Trophoblast cell (in vitro differentiated cells and primary cell): ENCODE measurements at regions not wholly inside any gene's neighbourhood (a gene's known extent, or its start where the extent isn't known, plus 50 kb on each side); places are given as distances from the start of the nearest gene placed in this dataset.

Experiments used
- DNase-seq, 2 donors: peaks; one replicate each; pipeline ENCODE4 v3.0.0-alpha.2; 2016
- H2AFZ ChIP-seq: 2 replicates; pipeline ENCODE4 v1.6.1; 2013; ENCODE audit warnings: low read length, moderate library complexity, mild to moderate bottlenecking; ENCODE audit not compliant: insufficient read depth, poor library complexity
- H2AK5ac ChIP-seq: 2 replicates; pipeline ENCODE4 v1.6.1; 2013; ENCODE audit warnings: mild to moderate bottlenecking, low read length
- H2BK120ac ChIP-seq: 2 replicates; pipeline ENCODE4 v1.6.1; 2013; ENCODE audit warnings: low read length, mild to moderate bottlenecking, moderate library complexity; ENCODE audit not compliant: insufficient read depth, poor library complexity
- H2BK12ac ChIP-seq: 2 replicates; pipeline ENCODE4 v1.6.1; 2013; ENCODE audit warnings: mild to moderate bottlenecking, low read length, moderate library complexity
- H2BK5ac ChIP-seq: 2 replicates; pipeline ENCODE4 v1.6.1; 2013; ENCODE audit warnings: low read length, low read depth, moderate library complexity, mild to moderate bottlenecking; ENCODE audit not compliant: poor library complexity
- H3K14ac ChIP-seq: 2 replicates; pipeline ENCODE4 v1.6.1; 2013; ENCODE audit warnings: mild to moderate bottlenecking, low read length
- H3K18ac ChIP-seq: 2 replicates; pipeline ENCODE4 v1.6.1; 2013; ENCODE audit warnings: mild to moderate bottlenecking, low read length
- H3K23ac ChIP-seq: 2 replicates; pipeline ENCODE4 v1.6.1; 2013; ENCODE audit warnings: low read length
- H3K27ac ChIP-seq: 2 replicates; pipeline ENCODE4 v1.5.1; 2013; ENCODE audit warnings: low read depth, mild to moderate bottlenecking, inconsistent platforms, low read length, moderate library complexity
- H3K27me3 ChIP-seq: 2 replicates; pipeline ENCODE4 v1.6.1; 2013; ENCODE audit warnings: inconsistent platforms, mild to moderate bottlenecking, low read length, moderate library complexity; ENCODE audit not compliant: insufficient read depth
- H3K36me3 ChIP-seq, 2 experiments: 1 replicate in 1 of 2; 2 replicates in 1 of 2; pipeline ENCODE4 v1.6.1; 2013; ENCODE audit warnings: low read length in 2 of 2, mild to moderate bottlenecking in 2 of 2, moderate library complexity in 1 of 2; ENCODE audit not compliant: insufficient read depth in 2 of 2, control insufficient read depth in 1 of 2
- H3K4ac ChIP-seq: 2 replicates; pipeline ENCODE4 v1.6.1; 2013; ENCODE audit warnings: low read depth, mild to moderate bottlenecking, low read length, moderate library complexity
- H3K4me1 ChIP-seq, 2 experiments: 1 replicate in 1 of 2; 2 replicates in 1 of 2; pipeline ENCODE4 v1.6.1; 2013; ENCODE audit warnings: low read length in 2 of 2, mild to moderate bottlenecking in 2 of 2, moderate library complexity in 1 of 2; ENCODE audit not compliant: insufficient read depth in 2 of 2, control insufficient read depth in 1 of 2
- H3K4me2 ChIP-seq: 2 replicates; pipeline ENCODE4 v1.6.1; 2013; ENCODE audit warnings: inconsistent platforms, mild to moderate bottlenecking, low read length, moderate library complexity
- H3K4me3 ChIP-seq: 2 replicates; pipeline ENCODE4 v1.5.1; 2013; ENCODE audit warnings: mild to moderate bottlenecking, low read depth, low read length, inconsistent platforms
- H3K79me1 ChIP-seq: one replicate; pipeline ENCODE4 v1.6.1; 2013; ENCODE audit warnings: low read length
- H3K79me2 ChIP-seq: 2 replicates; pipeline ENCODE4 v1.6.1; 2013; ENCODE audit warnings: low read length, mild to moderate bottlenecking; ENCODE audit not compliant: control insufficient read depth, insufficient read depth, poor library complexity
- H3K9ac ChIP-seq: 2 replicates; pipeline ENCODE4 v1.6.1; 2013; ENCODE audit warnings: mild to moderate bottlenecking, low read length
- H3K9me3 ChIP-seq: 2 replicates; pipeline ENCODE4 v1.6.1; 2013; ENCODE audit warnings: low read depth, mild to moderate bottlenecking, control low read depth, inconsistent platforms, low read length; ENCODE audit not compliant: insufficient read depth
- H4K12ac ChIP-seq: 2 replicates; pipeline ENCODE4 v1.6.1; 2013; ENCODE audit warnings: low read depth, mild to moderate bottlenecking, low read length, moderate library complexity
- H4K8ac ChIP-seq: 2 replicates; pipeline ENCODE4 v1.6.1; 2013; ENCODE audit warnings: low read depth, mild to moderate bottlenecking, low read length, moderate library complexity
- H4K91ac ChIP-seq: one replicate; pipeline ENCODE4 v1.6.1; 2013; ENCODE audit warnings: low read depth, mild to moderate bottlenecking, low read length, moderate library complexity
- WGBS: extraction: QIAGEN DNeasy Blood & Tissue Kit; methylation state at CpG from one replicate; pipeline ENCODE4 v1.1.7; 2013; ENCODE audit warnings: missing lambda C conversion rate; ENCODE audit not compliant: insufficient read length, insufficient coverage; ENCODE audit errors: extremely low coverage; 5-methylcytosine and 5-hydroxymethylcytosine counted together

DNA sequence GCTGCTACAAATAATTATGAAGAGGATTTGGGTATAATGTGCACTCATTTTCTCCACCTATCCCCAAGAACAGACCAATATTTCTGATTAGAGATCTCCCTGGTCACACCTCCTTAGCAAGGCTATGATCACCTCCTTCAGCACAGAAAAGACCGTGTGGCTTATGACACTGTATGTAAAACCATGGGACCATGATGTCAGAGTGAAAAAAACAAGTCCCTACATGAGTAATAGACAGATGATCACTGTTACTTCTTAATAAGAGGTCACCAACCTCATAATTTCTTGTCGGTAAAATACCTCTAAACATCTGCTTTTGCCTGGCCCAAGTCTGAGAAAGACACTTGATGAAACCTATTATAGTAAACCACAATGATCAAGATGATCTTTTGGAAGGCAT, 330.6 kb upstream of the F9 start:
- H3K23ac ChIP-seq = no peak overlapping the region
- H4K91ac ChIP-seq = no peak overlapping the region
- H4K12ac ChIP-seq = no peak overlapping the region
- H4K8ac ChIP-seq = no peak overlapping the region
- no peak overlapping the region for H3K4me3 ChIP-seq
- no peaks in the 10 kb centered on the region for H3K79me1 ChIP-seq
- H3K79me2 ChIP-seq = no peaks in the 10 kb centered on the region
- H3K4me2 ChIP-seq = no peak overlapping the region
- H3K4me1 ChIP-seq = peaks cover 0 to 4% of the 10 kb centered on the region in 2 experiments
- no peak overlapping the region for H3K4ac ChIP-seq
- no CpG with 5 or more reads among the region's 2 CpGs for WGBS
- no peak overlapping the region for H3K27ac ChIP-seq
- no peak overlapping the region for H3K9ac ChIP-seq
- H2BK5ac ChIP-seq = no peak overlapping the region
- no peaks in the 10 kb centered on the region for H3K9me3 ChIP-seq
- H3K36me3 ChIP-seq = no peaks in the 10 kb centered on the region
- H2BK120ac ChIP-seq = no peak overlapping the region
- H3K18ac ChIP-seq = no peak overlapping the region
- H2AFZ ChIP-seq = no peak overlapping the region
- H3K14ac ChIP-seq = no peak overlapping the region
- no peak overlapping the region for H2AK5ac ChIP-seq
- H2BK12ac ChIP-seq = no peak overlapping the region
- DNase-seq = no peak
- peaks cover 7% of the 10 kb centered on the region for H3K27me3 ChIP-seq

DNA sequence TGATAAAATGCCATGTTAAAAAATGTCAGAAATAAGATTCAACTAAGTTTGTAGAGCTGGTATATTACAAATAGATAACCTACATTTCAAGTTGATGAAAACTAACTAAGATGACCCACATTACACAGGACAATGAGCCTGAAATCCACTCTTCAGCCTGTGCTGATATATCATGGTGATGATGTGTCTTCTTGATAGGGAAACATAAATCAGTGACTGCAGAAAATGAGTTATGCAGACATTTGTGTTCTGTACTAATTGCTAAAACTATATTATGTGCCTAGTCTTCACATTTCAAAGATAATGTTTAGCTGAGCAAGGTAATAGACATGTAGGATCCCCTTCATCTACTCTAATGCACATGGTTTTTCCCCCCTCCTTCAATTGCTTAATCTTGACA, 331.6 kb upstream of the F9 start:
- Histone ChIP-seq H2AK5ac (no peak overlapping the region), H3K79me1 (no peaks in the 10 kb centered on the region), H3K27ac (no peak overlapping the region), H2BK5ac (no peak overlapping the region), H4K8ac (no peak overlapping the region), H3K36me3 (no peaks in the 10 kb centered on the region), H3K14ac (no peak overlapping the region), H3K27me3 (peaks cover 10% of the 10 kb centered on the region), H3K23ac (no peak overlapping the region), H2BK120ac (no peak overlapping the region), H3K4me3 (no peak overlapping the region), H2AFZ (no peak overlapping the region), H3K9ac (no peak overlapping the region), H3K18ac (no peak overlapping the region), H4K12ac (no peak overlapping the region), H3K4me2 (no peak overlapping the region), H3K4ac (no peak overlapping the region), H3K9me3 (no peaks in the 10 kb centered on the region), H3K79me2 (no peaks in the 10 kb centered on the region), H4K91ac (no peak overlapping the region), H3K4me1 (peaks cover 0 to 4% of the 10 kb centered on the region in 2 experiments), H2BK12ac (no peak overlapping the region)
- DNase-seq = no peak

GRCh38 chrX:139196890-139197289, 333.6 kb upstream of the F9 start:
- H3K9ac ChIP-seq = no peak overlapping the region
- peaks cover 3% of the 10 kb centered on the region for H3K27me3 ChIP-seq
- no peak overlapping the region for H4K12ac ChIP-seq
- no peak overlapping the region for H3K27ac ChIP-seq
- no peak overlapping the region for H3K18ac ChIP-seq
- no peak overlapping the region for H2AFZ ChIP-seq
- H4K91ac ChIP-seq = no peak overlapping the region
- no peaks in the 10 kb centered on the region for H3K79me1 ChIP-seq
- H3K4me2 ChIP-seq = no peak overlapping the region
- H3K36me3 ChIP-seq = no peaks in the 10 kb centered on the region
- H2BK120ac ChIP-seq = no peak overlapping the region
- no peak overlapping the region for H3K23ac ChIP-seq
- no peaks in the 10 kb centered on the region for H3K79me2 ChIP-seq
- H2BK5ac ChIP-seq = no peak overlapping the region
- H2BK12ac ChIP-seq = no peak overlapping the region
- H3K9me3 ChIP-seq = no peaks in the 10 kb centered on the region
- no peak overlapping the region for H3K4me3 ChIP-seq
- H3K14ac ChIP-seq = no peak overlapping the region
- H3K4me1 ChIP-seq = no peaks in the 10 kb centered on the region
- DNase-seq = no peak
- no peak overlapping the region for H2AK5ac ChIP-seq
- H3K4ac ChIP-seq = no peak overlapping the region
- no CpG with 5 or more reads among the region's 3 CpGs for WGBS
- no peak overlapping the region for H4K8ac ChIP-seq

DNA sequence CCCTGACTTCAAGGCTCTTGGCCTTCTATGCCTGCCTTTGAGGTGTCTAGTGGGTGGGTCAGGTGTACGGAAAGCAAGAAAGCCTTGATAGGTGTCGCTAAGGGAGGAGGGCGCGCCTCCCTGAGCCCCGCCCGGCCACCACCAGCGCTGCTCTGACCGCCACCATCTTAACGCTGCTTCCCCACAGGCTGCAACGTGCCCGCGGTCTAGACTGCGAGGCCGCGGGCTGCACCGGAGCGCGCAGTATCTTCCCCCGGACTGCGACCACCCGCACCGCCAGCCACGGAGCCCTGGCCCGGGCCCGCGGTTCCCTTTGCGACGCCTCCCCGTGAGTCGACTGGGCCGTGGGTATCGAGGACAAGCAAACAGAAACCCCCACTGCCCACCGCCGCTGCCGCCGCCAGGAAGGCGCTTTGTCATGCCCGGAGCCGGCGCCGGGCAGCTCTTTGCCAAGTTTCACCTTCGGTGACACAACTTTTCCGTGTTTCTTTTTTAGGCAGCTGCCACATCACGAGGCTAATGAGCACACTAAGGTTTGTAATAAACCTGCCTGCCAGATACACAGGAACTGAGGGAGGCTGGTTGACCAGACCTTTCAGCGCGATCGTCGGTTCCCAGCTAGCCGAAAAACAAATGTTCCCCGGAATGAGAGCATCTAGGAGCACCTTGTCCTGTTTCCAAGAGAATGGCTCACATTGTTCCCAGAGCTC, 335.8 kb upstream of the F9 start:
- H2BK5ac ChIP-seq = no peak overlapping the region
- no CpG with 5 or more reads among the region's 50 CpGs for WGBS
- H3K27ac ChIP-seq = no peak overlapping the region
- H3K79me2 ChIP-seq = no peaks in the 10 kb centered on the region
- no peak overlapping the region for H3K9ac ChIP-seq
- DNase-seq = no peak
- H2BK120ac ChIP-seq = no peak overlapping the region
- H3K27me3 ChIP-seq = peaks cover 3% of the 10 kb centered on the region
- H3K4me2 ChIP-seq = peak overlapping the region; percentile 75
- H3K4me1 ChIP-seq = no peaks in the 10 kb centered on the region
- H3K9me3 ChIP-seq = no peaks in the 10 kb centered on the region
- H4K12ac ChIP-seq = no peak overlapping the region
- no peak overlapping the region for H4K91ac ChIP-seq
- H3K4ac ChIP-seq = no peak overlapping the region
- H4K8ac ChIP-seq = no peak overlapping the region
- H3K14ac ChIP-seq = no peak overlapping the region
- no peak overlapping the region for H2AFZ ChIP-seq
- H3K18ac ChIP-seq = no peak overlapping the region
- H3K79me1 ChIP-seq = no peaks in the 10 kb centered on the region
- no peak overlapping the region for H2AK5ac ChIP-seq
- H3K4me3 ChIP-seq = peak overlapping the region; percentile 53
- no peak overlapping the region for H3K23ac ChIP-seq
- H2BK12ac ChIP-seq = no peak overlapping the region
- H3K36me3 ChIP-seq = no peaks in the 10 kb centered on the region
